HG03196 (cell line): ENCODE measurements at regions not wholly inside any gene's neighbourhood (a gene's known extent, or its start where the extent isn't known, plus 50 kb on each side); places are given as distances from the start of the nearest gene placed in this dataset.
"Not testable (repeated sequence)": the region's sequence is repeated elsewhere in the genome, so short reads cannot be mapped to it uniquely, and the experiment has no call there.

Experiments
- ATAC-seq: cut with Tn5 transposase; IDR thresholded peaks from one replicate; pipeline ENCODE4 v1.9.1; 2021; ENCODE audit not compliant: unreplicated experiment

- ATAC-seq = no peak
Observed at GRCh38 chr4:128688846-128689437, 120.6 kb upstream of the JADE1 start.

DNA sequence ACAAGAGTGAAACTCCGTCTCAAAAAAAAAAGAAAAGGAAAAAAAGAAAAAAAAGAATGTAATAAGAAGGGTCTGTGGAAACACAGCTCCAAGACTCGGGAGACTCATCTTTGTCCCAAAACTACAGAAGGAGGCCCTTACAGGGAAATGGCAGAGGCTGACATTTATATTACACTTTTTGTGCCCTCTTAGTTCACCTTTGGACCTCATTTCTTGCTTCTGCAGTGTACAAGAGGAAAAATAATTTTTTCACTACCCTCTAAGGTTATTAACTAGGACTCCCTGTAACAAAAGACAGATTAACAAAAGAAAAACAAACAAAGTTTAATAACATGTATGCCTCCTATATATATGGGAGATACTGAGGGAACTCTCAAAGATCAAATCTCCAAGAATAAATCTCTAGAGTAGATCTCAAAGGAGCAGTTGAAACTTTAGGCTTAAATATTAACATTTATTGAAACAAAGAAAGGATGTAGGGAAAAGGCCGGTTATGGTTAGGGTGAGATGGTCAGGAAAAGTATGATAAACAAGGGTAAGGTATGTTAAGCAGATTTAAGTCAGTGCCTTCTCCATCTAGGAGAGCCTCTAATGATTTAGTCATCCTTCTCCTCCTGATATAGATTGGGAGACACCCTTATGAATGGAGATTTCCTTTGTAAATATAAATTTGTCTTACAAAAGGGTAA lies 121.3 kb upstream of the JADE1 start:
- ATAC-seq = no peak

- ATAC-seq = no peak
Observed at GRCh38 chr4:128686810-128687209, 122.7 kb upstream of the JADE1 start.

- no peak for ATAC-seq
Observed at GRCh38 chr4:128686032-128686465, 123.5 kb upstream of the JADE1 start.

DNA sequence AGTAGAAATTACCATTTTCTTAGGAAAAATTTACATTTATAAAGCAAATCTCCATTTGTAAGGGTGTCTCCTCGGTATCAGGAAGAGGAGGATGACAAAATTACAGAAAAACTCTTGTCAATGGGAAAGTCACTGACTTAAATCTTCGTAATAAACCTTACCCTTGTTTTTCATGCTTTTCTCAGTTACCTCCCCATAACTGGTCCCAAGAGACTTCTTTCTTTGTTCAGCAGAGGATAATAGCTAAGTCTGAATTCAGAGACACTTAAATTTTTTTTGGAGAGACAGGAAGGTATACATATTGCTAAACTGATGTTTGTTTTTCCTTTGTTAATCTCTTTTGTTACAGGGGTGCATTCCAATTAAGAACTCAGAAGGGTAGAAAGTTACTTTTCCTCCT lies 125.5 kb upstream of the JADE1 start:
- no peak for ATAC-seq

DNA sequence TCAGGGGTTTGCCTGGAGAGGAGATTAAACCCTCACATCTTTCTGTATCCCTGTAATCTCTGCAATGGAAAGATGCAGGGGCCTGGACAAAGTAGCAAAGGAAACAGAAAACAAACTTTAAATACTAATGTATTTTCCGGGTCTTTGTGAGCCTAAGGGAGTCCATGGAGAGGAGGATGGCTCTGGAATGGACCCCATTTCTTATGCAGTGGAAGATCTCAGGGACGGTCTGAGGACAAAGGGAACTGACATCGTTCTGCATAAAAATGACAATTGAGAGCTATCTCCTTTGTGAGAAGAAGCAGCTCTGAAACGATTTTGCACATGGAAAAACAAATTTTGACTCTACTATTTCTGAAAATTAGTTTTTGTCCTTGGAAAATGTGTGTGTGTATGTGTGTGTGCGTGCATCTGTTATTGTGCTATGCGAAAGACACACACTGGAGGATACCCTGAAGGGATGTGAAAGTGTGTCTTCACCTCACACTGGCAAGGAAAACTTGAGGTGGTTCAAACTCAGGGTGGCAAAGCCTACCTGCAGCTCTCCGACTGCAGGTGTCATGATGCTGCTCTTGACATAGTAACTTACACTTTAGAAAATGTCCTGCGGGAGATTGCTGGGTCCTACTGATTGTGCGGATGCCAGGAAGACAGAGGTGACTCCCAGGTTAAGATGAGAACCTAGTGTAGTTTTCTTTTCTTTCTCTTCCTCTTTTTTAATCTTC lies 126.4 kb upstream of the JADE1 start:
- no peak for ATAC-seq

DNA sequence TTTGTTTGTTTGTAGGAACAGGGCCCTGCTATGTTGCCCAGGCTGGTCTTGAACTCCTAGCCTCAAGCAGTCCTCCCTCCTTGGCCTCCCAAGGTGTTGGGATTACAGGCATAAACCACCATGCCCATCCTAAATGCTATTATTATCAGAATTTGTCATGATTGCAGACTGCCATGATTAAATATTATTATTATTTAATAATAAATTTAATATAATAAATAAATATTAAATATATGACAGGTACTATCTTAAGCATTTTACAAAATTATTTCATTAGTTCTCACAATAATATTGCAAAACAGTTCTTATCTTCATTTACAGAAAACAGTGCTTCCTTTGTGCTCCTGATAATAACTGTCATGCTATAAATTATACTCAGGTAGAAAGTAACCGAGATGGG lies 133.4 kb upstream of the JADE1 start:
- no peak for ATAC-seq

DNA sequence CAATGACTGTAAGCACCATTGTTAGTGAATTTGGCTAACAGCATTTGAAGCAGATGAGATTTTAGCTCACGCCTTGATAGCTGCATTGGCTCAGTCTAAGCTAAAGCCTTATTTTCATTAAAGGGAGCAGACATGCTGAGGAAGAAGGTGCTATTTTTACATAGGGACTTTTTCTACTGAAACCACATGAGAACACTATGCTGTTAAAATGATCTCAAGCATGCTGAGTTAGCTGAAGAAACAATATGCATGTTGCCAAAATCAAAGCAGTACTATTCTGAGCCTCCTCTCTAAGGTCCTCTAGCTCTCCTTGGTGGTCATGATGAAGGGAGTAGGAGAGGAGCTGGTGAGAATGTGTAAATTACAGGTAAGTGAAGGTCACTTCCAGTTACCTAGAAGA lies 134.4 kb upstream of the JADE1 start:
- ATAC-seq = peak; percentile 93

DNA sequence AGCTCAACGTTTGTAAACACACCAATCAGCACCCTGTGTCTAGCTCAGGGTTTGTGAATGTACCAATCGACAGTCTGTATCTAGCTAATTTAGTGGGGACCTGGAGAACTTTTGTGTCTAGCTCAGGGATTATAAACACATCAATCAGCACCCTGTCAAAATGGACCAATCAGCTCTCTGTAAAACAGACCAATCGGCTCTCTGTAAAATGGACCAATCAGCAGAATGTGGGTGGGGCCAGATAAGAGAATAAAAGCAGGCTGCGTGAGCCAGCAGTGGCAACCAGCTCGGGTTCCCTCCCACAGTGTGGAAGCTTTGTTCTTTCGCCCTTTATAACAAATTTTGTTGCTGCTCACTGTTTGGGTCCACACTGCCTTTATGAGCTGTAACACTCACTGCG lies 136.3 kb upstream of the JADE1 start:
- not testable (repeated sequence) for ATAC-seq

GRCh38 chr4:128672596-128672995 lies 136.9 kb upstream of the JADE1 start:
- ATAC-seq = not testable (repeated sequence)

GRCh38 chr4:128670513-128670912 lies 139.0 kb upstream of the JADE1 start:
- ATAC-seq = no peak

DNA sequence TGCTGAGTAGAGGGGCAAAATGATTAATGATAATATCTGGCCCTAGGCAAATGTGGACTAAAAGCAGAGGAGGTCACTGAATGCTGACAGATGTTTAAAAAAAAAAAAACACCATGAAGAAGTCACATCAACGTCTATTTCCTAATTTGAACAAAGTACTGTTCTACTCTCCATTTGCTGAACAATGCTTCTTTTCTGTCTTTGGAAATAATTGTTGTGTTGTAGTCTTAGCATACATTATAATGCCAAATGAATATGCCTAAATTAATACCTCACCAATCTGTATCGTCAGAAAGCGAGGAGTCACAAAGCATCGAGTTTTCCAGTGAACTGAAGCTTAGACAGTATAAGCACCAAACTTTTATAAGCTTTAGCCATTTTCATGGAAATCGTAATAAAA lies 140.9 kb upstream of the JADE1 start:
- no peak for ATAC-seq

- ATAC-seq = no peak
Observed at GRCh38 chr4:128665514-128665913, 144.0 kb upstream of the JADE1 start.

GRCh38 chr4:128663325-128663724 lies 146.2 kb upstream of the JADE1 start:
- no peak for ATAC-seq

DNA sequence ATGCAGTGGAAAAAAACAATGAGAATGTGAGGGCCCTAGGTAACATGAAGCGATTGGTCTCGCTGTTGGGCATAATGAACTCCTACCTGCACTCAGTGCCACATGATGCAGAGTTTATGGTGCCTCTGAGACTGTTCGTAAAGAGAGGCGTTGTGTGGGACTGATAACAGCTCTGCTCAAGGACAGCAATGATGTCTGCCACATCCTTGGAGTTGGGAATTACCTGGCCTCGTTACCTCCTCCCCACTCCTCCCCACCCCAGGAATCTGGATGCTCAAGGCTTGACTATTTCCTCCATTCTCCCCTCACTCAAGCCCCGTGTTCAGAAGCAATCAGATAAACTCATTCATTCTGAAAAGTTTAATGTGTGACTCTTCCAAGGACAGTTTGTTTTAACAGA lies 148.0 kb upstream of the JADE1 start:
- ATAC-seq = no peak

- ATAC-seq = no peak
Observed at GRCh38 chr4:128660361-128661215, 148.9 kb upstream of the JADE1 start.

GRCh38 chr4:128658214-128658631 lies 151.3 kb upstream of the JADE1 start:
- no peak for ATAC-seq

GRCh38 chr4:128657638-128658037 lies 151.9 kb upstream of the JADE1 start:
- no peak for ATAC-seq

GRCh38 chr4:128654465-128654864 lies 155.0 kb upstream of the JADE1 start:
- no peak for ATAC-seq

DNA sequence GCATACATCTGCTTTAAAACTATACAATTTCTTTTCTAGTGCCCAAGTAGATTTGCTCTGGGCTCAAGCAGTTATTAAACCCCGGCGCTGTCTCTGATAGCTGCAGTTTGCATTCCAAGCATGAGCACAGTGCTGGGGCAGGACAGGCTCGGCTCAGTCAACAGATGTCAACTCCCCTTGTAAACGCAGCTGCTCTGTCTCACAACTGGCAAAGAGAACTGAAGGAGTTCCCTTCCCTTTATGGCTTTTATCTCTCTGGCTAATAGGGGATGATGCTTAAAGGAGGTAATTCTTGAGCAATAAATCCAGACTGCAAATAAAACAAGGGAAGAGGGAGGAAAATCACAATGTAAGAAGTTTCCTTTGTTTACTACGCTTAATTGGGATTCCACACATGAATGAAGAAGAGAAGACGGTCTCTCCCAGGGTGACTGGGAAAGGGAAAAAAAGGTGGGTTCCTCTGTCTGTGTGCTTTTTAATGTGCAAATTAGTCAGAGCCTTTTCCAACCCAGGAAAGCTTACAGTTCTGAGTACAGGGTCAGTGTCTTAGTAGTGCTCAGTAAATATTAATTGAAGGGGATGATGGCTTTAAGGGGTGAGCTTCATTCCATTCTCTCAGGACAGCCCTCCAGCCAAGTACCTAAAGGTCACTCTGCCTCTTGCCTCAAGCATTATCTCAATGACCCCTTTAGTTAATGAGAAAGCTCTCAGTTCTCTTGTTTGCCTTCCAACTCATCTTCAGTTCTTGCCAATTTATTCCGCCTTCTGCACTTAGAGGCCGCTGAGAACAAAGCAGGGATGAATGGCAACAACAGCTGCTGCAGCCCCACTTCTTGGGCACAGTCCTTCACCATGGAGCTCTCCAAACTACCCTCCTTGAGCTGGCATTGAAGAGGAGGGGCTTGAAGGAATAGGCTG lies 155.7 kb upstream of the JADE1 start:
- ATAC-seq = no peak
